ENCODE measurements at regions not wholly inside any gene's neighbourhood (a gene's known extent, or its start where the extent isn't known, plus 50 kb on each side); places are given as distances from the start of the nearest gene placed in this dataset.

DNA sequence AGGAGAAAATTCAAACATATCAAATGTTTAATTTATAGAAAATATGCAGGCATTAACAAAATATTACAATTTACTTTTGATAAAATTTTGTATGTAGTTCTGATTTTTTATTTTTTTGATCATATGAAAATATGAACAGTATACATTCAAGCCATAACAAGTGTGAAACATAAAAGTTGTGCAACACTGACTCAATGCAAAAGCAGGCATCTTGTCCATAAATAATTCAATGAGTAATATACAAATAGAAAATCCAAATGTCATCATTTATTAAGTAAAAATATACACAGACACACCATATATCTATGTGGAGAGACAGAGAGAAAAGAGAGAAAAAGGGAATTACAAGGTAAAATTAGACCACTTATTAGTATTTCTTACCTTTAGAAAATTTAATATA lies 1183.9 kb downstream of the SLITRK1 start:
- no peak for DNase-seq (ENCODE audit: low spot score)

DNA sequence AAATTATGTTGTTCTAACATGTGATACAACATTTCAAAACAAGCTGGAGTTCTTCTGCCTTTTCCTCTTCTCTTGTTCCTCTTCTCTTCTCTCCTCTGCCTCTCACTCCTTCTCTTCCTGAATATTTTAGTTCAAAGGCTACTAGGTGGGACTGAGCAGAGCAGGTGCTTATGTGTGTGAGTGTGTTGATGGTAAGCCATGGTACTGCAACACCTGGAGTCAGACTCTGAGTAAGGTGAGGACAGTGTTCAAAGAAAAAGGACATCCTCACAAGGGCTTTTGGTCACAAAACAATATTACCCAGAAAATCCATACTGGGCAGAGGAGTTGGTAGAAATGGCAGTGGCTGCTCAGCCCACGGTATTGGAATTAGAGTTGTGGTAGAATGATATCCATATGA lies 1188.7 kb downstream of the SLITRK1 start:
- no peak for DNase-seq (ENCODE audit: low spot score)

DNA sequence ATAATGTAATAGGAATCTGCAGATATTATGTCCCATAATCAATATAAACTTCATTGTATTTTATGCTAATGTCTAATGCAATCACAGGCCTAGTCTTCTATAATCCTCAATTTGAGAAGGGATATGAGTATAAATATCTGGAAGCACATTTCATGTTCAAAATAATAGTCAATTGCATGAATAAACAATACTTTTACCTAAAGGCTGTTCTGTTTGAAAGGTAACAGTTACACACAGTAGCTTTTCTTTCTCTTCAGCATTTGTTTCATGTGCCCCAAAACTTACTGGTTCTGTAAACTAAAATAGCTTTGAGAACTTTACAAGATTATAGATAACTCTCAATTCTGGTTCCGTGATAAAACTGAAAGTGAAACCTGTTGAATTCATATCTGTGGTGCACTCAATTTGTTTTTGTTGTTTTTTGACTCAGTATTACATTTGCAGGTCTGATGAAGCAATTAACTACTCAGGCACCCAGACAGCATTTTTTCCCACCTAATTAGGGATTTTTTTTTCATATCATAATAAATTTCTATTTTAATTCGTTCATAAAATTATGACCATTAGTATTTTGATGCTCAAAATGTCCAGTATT lies 1193.8 kb downstream of the SLITRK1 start:
- DNase-seq (ENCODE audit: low spot score), result no peak

DNA sequence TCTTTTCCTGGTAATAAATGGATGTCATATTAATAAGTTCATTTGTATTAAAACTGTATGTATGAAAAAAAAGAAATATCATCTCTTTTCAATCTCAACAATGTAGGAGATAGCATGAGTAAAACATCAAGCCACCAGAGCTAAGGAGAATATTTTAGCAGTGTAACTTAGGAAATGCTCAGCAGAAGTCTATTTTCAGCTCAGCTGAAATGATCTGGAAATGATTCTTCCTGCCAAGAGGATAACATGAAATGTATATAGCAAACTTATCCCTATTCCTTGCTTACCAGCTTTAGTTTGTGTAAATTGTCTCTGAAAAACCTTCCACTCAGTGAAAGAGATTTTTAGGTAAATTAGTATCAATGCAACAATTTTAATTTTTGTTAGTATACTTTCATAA lies 1194.4 kb downstream of the SLITRK1 start:
- DNase-seq (ENCODE audit: low spot score), result no peak

DNA sequence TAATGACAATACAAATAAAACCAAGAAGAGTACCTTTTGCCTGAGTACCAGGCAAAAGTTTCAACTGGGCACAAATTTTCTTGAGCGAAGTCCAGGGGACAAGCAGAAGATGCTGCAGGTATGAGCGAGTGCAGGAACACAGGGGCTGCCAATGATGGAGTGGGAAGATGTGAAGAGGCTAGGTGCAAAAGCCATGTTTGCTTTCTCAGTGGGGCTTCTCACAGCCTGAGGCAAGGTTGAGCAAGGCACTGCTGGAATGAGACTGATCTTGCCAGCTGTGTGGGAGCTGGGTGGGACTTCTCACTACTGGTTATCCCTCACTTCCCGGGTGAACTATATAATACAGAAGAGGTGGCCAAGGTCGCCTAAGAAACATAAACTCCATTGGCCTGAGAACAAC lies 1200.7 kb downstream of the SLITRK1 start:
- DNase-seq (ENCODE audit: low spot score), result no peak

DNA sequence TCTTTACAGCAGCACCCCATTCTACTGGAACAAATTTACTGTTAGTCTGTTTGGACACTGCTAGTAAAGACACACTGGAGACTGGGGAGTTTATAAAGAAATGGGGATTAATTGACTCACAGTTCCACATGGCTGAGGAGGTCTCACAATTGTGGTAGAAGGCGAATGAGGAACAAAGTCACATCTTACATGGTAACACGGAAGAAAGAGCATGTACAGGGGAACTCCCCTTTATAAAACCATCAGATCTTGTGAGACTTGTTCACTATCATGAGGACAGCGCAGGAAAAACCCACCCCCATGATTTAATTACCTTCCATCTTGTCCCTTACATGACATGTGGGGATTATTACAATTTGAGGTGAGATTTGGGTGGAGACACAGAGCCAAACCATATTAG lies 1204.2 kb downstream of the SLITRK1 start:
- no peak for DNase-seq (ENCODE audit: low spot score)

DNA sequence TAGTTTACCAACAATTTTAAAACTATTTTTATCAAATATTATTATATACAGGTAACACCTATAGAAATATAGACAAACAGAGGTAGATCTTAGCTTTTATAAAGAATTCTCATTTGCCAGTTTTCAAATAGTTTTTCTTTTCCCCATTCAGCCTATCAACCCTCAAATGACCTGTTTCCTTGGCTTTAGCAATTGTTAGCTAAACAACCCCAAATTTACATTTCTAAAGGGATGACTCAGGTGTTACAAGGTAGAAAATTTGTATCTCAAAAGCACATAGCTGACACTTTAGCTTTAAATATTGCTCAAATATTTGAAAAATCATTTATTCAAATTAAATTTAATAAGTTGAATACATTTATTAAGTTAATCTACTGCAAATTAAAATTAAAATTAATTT lies 1207.2 kb downstream of the SLITRK1 start:
- no peak for DNase-seq (ENCODE audit: low spot score)

DNA sequence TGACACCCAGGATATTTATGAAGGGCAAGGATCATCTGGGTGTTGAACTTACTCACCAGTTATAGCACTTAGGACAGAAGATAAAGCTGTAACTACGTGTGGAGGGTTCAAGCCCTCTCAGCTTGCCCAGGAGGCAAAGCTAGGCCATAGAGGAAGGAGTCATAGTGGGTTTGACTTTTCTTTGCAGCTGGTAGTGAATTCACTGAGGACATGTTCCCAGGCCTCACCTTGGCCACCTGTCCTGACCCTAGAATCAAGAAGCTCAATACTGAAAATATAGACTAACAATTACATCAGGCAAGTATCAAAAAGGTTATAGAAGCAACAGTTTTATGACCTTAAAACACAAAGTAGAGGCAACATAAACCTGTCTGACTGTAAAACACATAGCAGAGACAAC lies 1207.7 kb downstream of the SLITRK1 start:
- no peak for DNase-seq (ENCODE audit: low spot score)

DNA sequence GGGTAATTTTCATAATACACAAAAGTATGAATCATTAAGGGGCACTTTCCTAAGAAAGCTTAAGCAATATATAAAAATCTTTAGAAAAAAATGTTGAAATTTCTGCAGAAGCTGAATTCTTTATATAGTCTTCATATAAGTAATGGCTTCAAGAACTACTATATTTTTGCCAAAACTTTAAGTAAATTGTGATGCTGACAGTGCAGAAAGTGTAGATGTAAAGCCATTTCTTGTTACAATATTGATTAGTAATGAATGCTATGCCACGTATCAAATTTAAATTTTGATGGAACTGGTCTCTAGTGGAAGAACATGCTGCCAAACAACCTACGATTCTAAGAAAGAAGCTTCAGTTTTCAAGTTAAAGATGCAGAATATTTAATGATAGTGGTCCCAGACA lies 1210.0 kb downstream of the SLITRK1 start:
- DNase-seq (ENCODE audit: low spot score), result no peak

DNA sequence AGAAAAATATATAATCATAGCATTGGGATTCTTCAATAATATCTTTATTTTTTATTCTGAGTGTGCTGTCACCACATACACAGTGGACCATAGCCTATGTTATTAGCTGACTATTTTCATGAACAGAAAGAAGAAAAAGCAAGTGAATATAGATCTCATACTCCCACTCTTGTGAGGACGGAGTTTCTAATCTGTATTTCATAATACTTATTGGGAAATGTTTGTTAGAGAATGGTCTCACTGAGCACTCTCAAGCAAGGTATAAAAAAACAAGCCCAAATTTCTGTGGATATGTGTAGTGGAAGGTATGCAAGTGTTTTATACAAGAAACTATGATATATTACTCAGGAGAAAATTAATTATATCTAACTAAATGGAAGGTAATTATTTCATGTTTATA lies 1218.1 kb downstream of the SLITRK1 start:
- no peak for DNase-seq (ENCODE audit: low spot score)

DNA sequence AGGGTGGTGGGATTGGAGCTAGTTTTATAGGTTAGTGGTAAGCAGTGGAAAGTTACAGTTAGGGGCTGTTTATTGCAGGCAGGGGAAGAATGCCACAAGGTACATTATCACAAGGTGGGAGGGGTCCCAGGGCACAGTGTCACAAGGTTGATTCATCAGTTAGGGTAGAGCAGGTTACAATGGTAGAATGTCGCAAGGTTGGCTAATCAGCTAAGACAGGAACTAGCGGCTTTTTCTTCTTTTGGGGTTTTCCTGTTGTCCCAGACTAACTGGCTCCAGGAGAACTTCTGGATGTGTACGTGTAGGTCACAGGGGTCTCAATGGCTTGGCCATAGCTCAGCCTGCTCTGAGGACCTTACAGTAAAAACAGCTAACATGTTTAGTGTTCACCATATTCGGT lies 1221.1 kb downstream of the SLITRK1 start:
- no peak for DNase-seq (ENCODE audit: low spot score)

DNA sequence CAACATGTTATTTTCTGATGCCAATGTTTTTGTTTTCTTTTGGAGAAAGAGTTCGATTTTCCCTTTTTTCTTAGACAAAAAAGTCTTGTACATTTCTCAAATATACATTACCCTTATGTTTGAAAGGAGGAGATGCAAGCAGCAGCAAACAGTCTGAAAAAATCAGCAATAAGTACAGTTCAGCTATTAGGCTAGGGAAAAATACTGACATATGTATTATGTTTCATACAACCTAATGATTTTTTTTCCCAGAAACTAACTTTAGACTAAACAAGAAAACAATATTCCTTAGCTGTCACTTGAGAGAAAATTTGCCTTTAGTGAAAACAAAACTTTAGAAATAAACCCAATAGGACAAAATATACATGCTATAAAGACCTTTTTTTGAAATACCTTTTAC lies 1223.5 kb downstream of the SLITRK1 start:
- DNase-seq (ENCODE audit: low spot score), result no peak

DNA sequence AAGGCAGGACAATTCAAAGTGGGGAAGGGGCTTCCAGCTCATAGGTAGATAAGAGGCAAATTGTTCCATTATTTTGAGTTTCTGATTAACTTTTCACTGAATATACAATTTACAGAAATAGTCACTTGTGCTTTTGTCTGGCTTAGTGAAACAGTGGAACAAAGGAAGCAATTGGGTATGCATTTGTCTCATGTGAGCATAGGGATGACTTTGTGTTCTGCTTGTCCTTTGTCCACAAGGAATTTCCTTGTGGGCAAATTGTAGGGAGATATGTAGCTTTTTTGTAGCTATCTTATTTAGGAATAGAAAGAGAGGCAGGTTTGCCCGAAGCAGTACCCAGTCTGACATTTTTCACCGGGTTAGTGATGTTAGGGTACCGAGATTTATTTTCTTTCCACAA lies 1224.8 kb downstream of the SLITRK1 start:
- DNase-seq (ENCODE audit: low spot score), result no peak

DNA sequence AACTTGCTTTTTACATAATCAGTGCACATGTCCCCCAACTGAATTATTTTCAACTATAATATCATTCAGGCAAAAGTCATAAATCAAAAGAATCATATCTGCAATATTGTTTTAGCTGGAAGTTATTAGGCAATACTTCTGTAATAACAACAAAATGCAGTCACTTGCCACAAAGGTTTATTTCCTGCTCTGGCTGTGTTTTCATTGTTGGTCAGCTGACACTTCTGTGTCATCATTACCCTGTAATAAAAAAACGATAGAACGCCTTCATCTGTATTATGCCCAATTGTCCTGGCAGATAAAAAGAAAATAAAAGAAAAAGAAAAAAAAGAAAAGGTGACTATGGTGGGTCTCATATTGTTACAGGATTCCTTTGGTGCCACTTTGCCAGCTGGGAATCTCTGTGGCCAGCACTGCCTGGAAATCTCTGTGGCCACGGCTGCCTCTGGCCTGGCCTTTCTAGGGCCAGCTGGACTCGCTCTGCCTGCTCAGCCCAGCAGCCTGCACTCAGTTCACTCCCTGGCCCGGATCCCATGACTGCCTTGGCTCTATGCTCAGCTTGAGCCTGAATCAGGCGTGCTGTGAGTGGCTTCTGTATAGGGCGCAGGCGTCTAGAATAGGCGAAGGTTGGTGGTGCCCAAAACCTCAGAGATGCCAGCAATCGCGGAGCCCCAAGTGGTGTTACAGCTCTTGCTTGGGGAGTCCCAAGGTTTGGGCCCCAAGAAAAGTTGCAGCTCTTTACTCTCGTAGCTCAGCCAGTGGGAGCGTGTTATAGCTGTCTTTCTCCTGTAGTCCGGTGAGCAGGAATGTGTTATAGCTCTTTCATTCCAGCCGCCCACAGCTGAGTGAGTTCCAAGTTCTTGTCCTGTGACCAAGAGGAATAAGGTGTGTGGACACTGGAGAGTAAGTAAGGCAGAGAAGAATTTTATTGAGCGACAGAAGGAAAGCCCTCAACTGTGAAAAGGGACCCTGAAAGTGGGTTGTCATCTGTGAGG lies 1227.1 kb downstream of the SLITRK1 start:
- DNase-seq (ENCODE audit: low spot score), result no peak

DNA sequence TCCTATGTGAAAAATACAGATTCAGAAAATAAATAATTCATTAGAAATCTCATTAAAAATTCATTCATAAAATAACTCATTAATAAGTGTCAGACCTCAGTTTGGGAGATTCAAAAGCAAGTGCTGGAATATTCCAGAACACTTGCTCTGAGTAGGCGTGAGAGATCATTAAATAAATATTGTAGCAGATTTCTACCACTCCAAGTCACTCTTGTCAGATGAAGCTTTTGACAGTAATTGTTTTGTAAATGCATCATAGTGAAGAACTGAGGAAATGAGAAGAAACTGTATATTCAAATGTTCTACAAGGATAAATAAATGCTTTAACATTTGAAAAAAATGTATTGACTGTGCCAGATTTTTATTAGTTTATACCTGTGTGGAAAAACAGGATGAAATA lies 1228.1 kb downstream of the SLITRK1 start:
- no peak for DNase-seq (ENCODE audit: low spot score)

DNA sequence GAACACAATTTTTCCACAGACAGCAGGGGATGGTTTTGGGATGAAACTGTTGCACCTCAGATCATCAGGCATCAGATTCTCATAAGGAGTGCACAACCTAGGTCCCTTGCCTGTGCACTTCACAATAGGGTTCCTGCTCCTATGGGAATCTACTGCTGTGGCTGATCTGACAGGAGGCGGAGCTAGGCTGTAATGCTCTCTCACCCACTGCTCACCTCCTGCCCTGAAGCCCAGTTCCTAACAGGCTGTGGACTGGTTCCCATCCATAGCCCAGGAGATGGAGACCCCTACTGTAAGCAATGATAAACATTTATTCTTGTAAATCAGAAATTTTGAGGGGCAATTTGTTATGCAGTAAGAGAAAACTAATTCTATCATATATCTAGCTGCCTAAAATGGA lies 1234.7 kb downstream of the SLITRK1 start:
- no peak for DNase-seq (ENCODE audit: low spot score)

DNA sequence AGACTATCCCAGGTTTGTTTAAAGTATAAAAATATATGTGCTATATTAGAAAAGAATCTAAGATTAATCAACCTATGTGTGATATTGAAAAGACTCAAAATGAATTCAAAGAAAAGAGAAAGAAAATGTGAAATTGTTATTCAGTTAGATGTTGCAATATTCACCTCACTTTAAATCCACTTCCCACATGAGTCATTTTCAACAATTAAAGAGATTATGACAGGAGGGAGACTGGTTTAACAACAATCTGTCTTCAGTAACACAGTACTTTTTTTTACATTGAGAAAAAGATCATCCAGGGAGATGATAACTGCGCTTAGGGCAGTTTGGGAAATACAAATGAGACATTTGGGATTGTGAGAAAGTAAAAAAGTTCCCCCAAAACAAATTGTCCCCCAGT lies 1246.2 kb downstream of the SLITRK1 start:
- no peak for DNase-seq (ENCODE audit: low spot score)

DNA sequence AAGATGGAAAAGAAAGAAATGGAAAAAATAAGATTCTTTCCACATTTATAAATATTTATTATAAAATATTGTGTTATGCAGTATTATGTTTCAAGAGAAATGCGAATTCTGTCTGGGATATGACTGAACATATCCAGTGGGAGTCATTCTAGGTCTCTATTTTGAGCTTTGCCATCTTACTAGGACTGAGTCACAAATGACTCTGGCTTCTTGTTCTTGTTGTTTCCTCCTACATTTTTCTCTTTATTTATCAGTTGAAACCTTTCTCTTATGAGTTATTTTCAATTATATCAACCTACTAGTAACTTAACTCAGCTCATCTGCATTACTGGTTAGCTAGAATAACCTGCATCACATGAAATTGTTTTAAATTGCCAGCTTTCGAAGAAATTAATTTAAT lies 1247.3 kb downstream of the SLITRK1 start:
- no peak for DNase-seq (ENCODE audit: low spot score)

DNA sequence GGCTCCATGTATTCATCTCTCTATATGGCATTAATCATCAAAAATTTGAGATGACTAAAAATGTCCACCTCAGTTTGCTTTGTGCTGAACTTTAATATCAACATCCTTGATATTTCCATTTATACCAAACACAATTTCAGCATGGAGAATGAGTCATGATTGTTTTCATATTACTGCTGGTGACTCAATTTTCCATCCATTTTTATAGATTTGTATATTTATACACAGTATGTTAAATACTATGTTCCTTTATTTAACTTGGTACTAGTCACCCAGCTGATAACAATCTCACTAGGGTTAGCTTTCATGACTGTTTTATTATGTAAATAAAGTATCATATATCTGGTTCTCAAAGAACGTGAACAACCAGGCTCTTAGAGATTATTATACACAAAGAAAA lies 1255.1 kb downstream of the SLITRK1 start:
- no peak for DNase-seq (ENCODE audit: low spot score)

DNA sequence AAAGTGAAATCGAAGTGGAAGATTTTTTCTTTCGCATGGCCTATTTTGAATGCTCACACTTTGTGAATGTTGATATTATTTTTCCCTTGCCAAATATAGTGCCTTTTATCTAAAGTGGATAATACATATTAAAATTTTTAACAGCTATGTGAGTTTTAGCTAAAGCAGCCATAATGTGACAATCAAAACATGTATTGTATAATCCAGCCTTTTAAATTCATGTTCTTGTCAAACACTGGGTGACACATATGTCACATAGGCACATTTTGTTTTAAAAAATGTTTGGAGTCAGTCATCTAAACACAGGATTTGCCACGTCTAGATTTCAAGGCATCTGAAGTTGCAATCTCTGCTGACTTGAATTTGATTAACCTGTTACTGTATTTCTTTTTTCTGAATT lies 1256.6 kb downstream of the SLITRK1 start:
- DNase-seq (ENCODE audit: low spot score), result no peak

DNA sequence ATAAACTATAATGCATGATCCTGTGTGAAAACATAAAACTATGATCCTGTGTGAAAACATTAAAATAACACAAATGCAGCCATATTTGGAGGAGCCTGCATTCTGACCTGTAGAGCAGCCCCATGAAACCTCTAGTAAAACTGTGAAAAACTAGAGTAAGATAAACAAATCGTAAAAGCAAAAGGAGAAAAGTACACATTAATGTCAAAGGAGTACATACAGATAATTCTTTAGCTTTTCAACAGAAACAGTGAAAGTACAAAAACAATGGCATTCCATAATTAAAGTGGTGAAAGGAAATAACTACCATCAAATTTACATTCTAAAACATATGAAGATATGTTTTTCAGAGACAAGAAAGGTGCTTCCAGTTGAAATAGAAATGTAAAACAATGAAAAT lies 1267.2 kb downstream of the SLITRK1 start:
- DNase-seq (ENCODE audit: low spot score), result no peak

DNA sequence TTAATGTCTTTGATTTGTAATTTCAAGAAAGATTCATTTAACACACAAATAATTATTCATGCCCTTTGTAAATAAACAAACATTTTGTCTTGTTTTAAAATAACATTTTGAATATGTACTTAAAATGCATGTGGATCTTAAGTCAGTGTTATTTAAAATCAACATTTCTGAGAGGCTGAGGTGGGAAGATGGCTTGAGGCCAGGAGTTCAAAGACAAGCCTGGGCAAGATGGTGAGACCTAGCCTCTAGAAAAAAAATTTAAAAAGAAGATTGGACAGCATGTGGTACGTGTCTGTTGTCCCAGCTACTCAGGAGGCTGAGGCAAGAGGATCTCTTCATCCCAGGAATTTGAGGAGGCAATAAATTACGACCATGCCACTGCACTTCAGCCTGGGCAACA lies 1268.2 kb downstream of the SLITRK1 start:
- DNase-seq (ENCODE audit: low spot score), result no peak

DNA sequence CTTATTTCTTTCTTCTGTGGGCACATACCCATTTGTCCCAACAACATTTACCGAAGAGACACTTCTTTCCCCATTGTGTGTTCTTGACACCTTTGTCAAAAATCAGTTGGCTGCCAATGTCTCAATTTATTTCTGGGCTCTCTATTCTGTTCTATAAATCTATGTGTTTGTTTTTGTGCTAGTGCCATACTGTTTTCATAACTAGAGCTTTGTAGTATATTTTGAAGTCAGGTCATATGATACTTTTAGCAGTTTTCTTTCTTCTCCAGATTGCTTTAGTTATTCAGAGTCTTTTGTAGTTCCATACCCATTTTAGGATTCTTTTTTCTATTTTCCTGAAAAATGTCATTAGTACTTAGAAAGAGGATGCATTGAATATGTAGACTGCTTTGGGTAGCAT lies 1276.3 kb downstream of the SLITRK1 start:
- DNase-seq (ENCODE audit: low spot score), result no peak

DNA sequence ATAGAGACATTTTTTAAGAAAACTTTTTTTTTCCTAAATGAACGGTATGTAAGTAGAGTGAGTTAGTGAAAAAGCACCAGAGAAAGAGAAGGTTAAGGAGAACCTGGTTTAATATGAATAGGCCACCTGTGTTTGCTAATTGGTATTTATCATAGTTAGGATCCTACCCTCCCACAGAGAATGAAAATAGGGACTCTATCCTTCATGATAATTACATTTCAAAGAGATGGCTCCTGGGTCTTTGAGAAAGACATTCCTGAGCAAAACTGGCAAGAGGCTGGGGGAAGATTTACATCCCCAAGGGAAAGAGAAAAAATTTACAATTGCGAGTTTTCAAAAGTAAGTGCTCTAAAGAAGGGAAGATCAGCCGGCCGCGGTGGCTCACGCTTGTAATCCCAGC lies 1284.5 kb downstream of the SLITRK1 start:
- DNase-seq (ENCODE audit: low spot score), result no peak
